ENCODE measurements at regions not wholly inside any gene's neighbourhood (a gene's known extent, or its start where the extent isn't known, plus 50 kb on each side); places are given as distances from the start of the nearest gene placed in this dataset.

DNA sequence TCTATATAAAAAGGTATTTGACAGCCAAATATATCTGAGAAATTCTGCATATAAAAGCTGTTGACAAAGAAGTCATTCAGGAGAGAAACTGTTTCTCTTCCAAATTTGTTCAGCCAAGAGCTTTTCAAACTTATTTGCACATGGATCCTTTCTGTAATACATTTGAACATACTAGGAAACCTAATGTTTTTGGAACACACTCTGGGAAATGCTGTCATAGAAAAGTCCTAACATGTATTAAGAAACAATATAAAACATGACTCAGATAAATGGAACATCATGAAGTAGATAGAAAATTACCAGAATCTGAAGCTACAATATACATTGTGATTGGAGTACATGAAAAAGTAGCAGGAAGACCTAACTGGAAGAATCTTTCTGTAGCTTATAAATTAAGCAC is 781.5 kb upstream of the EPHA5 start:
- ChIA-PET POLR2A (no interaction called here), CTCF (no interaction called here)
- no peak for DNase-seq (ENCODE audit: extremely low spot score)
- TF ChIP-seq, protein P1, sequence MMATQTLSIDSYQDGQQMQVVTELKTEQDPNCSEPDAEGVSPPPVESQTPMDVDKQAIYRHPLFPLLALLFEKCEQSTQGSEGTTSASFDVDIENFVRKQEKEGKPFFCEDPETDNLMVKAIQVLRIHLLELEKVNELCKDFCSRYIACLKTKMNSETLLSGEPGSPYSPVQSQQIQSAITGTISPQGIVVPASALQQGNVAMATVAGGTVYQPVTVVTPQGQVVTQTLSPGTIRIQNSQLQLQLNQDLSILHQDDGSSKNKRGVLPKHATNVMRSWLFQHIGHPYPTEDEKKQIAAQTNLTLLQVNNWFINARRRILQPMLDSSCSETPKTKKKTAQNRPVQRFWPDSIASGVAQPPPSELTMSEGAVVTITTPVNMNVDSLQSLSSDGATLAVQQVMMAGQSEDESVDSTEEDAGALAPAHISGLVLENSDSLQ (IDR thresholded peaks at IDR 0.05): no peak
- TF ChIP-seq CTBP1 (IDR thresholded peaks at IDR 0.05; ENCODE audit: borderline replicate concordance) (no peak), HDGF (IDR thresholded peaks at IDR 0.05; ENCODE audit: borderline replicate concordance) (no peak), TARDBP (IDR thresholded peaks at IDR 0.05) (no peak), NFRKB (IDR thresholded peaks at IDR 0.05) (no peak), SUZ12 (IDR thresholded peaks at IDR 0.05) (no peak), ZNF384 (IDR thresholded peaks at IDR 0.05) (no peak), LEF1 (IDR thresholded peaks at IDR 0.05; ENCODE audit: borderline replicate concordance) (no peak), L3MBTL2 (conservative IDR thresholded peaks at IDR 0.05) (no peak), ELF4 (IDR thresholded peaks at IDR 0.05) (no peak), BHLHE40 (IDR thresholded peaks at IDR 0.05; ENCODE audit: borderline replicate concordance) (no peak), FOXK2 (IDR thresholded peaks at IDR 0.05) (no peak), FOXM1 (IDR thresholded peaks at IDR 0.05; ENCODE audit: borderline replicate concordance) (no peak), SP1 (IDR thresholded peaks at IDR 0.05) (no peak), FOXA1 (IDR thresholded peaks at IDR 0.05) (no peak), ARNT (IDR thresholded peaks at IDR 0.05) (no peak)

DNA sequence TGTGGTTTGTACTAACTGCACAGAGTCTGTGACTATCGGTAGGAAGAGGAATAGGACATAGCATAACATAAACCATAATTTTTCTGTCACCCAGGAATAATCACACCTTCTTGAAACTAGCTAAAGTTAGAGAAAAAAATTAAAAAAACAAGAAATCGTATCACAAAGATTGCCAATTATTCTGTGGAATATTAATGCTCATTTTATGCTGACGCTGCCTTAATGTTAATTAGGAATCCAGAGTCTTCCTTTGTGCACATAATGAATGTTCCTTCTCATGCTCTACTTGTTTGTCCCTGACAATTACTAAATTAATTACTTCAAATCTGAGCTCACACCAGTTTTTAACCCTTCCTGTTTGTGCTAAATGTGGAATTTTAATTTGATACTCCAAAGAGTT is 772.7 kb upstream of the EPHA5 start:
- TF ChIP-seq, protein P1 (IDR thresholded peaks at IDR 0.05): no peak
- TF ChIP-seq FOXK2 (IDR thresholded peaks at IDR 0.05) (no peak), FOXM1 (IDR thresholded peaks at IDR 0.05; ENCODE audit: borderline replicate concordance) (no peak), ZNF384 (IDR thresholded peaks at IDR 0.05) (no peak), ELF4 (IDR thresholded peaks at IDR 0.05) (no peak), LEF1 (IDR thresholded peaks at IDR 0.05; ENCODE audit: borderline replicate concordance) (no peak), CTBP1 (IDR thresholded peaks at IDR 0.05; ENCODE audit: borderline replicate concordance) (no peak), FOXA1 (IDR thresholded peaks at IDR 0.05) (no peak), BHLHE40 (IDR thresholded peaks at IDR 0.05; ENCODE audit: borderline replicate concordance) (no peak), ARNT (IDR thresholded peaks at IDR 0.05) (no peak), NFRKB (IDR thresholded peaks at IDR 0.05) (no peak), SP1 (IDR thresholded peaks at IDR 0.05) (no peak), L3MBTL2 (conservative IDR thresholded peaks at IDR 0.05) (no peak), TARDBP (IDR thresholded peaks at IDR 0.05) (no peak), SUZ12 (IDR thresholded peaks at IDR 0.05) (no peak)
- ChIA-PET POLR2A (no interaction called here), CTCF (no interaction called here)
- DNase-seq (ENCODE audit: extremely low spot score): no peak

DNA sequence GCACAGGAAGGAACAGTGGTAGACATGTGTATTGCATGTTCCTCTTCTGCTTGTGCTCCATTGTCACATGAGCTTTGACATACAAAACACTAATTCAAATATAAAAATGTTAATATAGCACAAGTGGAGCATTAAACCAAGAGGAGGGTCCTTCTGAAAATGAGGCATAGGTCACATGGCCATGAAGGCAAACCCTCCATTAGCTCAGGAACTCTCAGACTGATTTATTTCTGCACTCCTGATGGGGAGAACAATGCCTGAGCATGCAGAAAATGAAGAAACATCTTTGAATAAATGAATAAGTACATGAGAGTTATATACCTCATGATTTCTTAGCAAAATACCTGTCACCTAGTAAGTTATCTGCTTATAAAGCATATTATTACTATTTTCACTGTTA is 769.2 kb upstream of the EPHA5 start:
- DNase-seq (ENCODE audit: extremely low spot score): no peak
- TF ChIP-seq LEF1 (IDR thresholded peaks at IDR 0.05; ENCODE audit: borderline replicate concordance): no peak
- TF ChIP-seq HDGF (IDR thresholded peaks at IDR 0.05; ENCODE audit: borderline replicate concordance): no peak
- TF ChIP-seq SUZ12 (IDR thresholded peaks at IDR 0.05): no peak
- no peak for TF ChIP-seq ARNT (IDR thresholded peaks at IDR 0.05)
- no peak for TF ChIP-seq SP1 (IDR thresholded peaks at IDR 0.05)
- no peak for TF ChIP-seq CTBP1 (IDR thresholded peaks at IDR 0.05; ENCODE audit: borderline replicate concordance)
- no peak for TF ChIP-seq TARDBP (IDR thresholded peaks at IDR 0.05)
- no peak for TF ChIP-seq FOXK2 (IDR thresholded peaks at IDR 0.05)
- no peak for TF ChIP-seq NFRKB (IDR thresholded peaks at IDR 0.05)
- no peak for TF ChIP-seq ELF4 (IDR thresholded peaks at IDR 0.05)
- no peak for TF ChIP-seq L3MBTL2 (conservative IDR thresholded peaks at IDR 0.05)
- no peak for TF ChIP-seq BHLHE40 (IDR thresholded peaks at IDR 0.05; ENCODE audit: borderline replicate concordance)
- no peak for TF ChIP-seq FOXA1 (IDR thresholded peaks at IDR 0.05)
- TF ChIP-seq, protein P1 (IDR thresholded peaks at IDR 0.05): no peak
- no peak for TF ChIP-seq ZNF384 (IDR thresholded peaks at IDR 0.05)
- TF ChIP-seq FOXM1 (IDR thresholded peaks at IDR 0.05; ENCODE audit: borderline replicate concordance): no peak
- CTCF ChIA-PET: no interaction called here
- POLR2A ChIA-PET: no interaction called here

DNA sequence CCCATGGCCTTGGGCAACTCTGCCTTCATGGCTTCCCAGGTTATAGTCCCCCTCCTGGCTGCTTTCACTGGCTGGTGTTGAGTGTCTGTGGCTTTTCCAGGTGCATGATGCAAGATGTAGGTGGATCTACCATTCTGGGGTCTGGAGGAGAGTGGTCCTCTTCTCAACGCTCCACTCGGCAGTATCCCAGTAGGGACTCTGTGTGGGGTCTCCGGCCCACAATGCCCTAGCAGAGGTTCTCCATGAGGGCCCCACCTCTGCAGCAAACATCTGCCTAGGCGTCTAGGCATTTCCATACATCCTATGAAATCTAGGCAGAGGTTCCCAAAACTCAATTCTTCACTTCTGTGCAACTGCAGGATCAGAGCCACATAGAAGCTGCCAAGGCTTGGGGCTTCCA is 763.4 kb upstream of the EPHA5 start:
- ChIA-PET CTCF (no interaction called here), POLR2A (no interaction called here)
- DNase-seq (ENCODE audit: extremely low spot score): no peak
- TF ChIP-seq ARNT (IDR thresholded peaks at IDR 0.05): no peak
- no peak for TF ChIP-seq ZNF384 (IDR thresholded peaks at IDR 0.05)
- TF ChIP-seq SP1 (IDR thresholded peaks at IDR 0.05): no peak
- no peak for TF ChIP-seq FOXK2 (IDR thresholded peaks at IDR 0.05)
- no peak for TF ChIP-seq NFRKB (IDR thresholded peaks at IDR 0.05)
- TF ChIP-seq FOXA1 (IDR thresholded peaks at IDR 0.05): no peak
- TF ChIP-seq TARDBP (IDR thresholded peaks at IDR 0.05): no peak
- no peak for TF ChIP-seq L3MBTL2 (conservative IDR thresholded peaks at IDR 0.05)
- TF ChIP-seq LEF1 (IDR thresholded peaks at IDR 0.05; ENCODE audit: borderline replicate concordance): no peak
- TF ChIP-seq ELF4 (IDR thresholded peaks at IDR 0.05): no peak
- TF ChIP-seq, protein P1 (IDR thresholded peaks at IDR 0.05): no peak
- TF ChIP-seq CTBP1 (IDR thresholded peaks at IDR 0.05; ENCODE audit: borderline replicate concordance): no peak

DNA sequence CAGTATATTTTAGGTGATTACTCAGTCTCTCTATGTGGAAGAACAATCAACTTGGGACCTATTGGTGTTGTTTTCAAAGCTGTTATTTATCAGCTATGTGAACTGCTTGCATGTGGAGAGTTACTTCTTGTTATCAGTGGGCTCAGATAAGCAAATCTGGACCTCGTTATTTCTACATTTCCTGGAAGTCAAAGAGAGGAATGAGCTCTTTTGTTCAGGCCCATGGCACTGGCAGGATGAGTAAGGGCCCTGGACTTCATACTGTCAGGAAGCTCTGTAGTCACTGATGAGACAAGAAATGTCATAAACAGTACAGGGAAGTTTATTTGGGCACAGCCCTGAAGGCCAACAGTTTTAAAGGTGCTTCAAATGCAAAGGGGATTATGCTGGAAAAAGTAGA is 760.6 kb upstream of the EPHA5 start:
- ChIA-PET POLR2A (no interaction called here), CTCF (no interaction called here)
- DNase-seq (ENCODE audit: extremely low spot score): no peak
- TF ChIP-seq NFRKB (IDR thresholded peaks at IDR 0.05) (no peak), FOXK2 (IDR thresholded peaks at IDR 0.05) (no peak), BHLHE40 (IDR thresholded peaks at IDR 0.05; ENCODE audit: borderline replicate concordance) (no peak), FOXM1 (IDR thresholded peaks at IDR 0.05; ENCODE audit: borderline replicate concordance) (no peak), ARNT (IDR thresholded peaks at IDR 0.05) (no peak), ZNF384 (IDR thresholded peaks at IDR 0.05) (no peak), SUZ12 (IDR thresholded peaks at IDR 0.05) (no peak), ELF4 (IDR thresholded peaks at IDR 0.05) (no peak), LEF1 (IDR thresholded peaks at IDR 0.05; ENCODE audit: borderline replicate concordance) (no peak), TARDBP (IDR thresholded peaks at IDR 0.05) (no peak), CTBP1 (IDR thresholded peaks at IDR 0.05; ENCODE audit: borderline replicate concordance) (no peak), L3MBTL2 (conservative IDR thresholded peaks at IDR 0.05) (no peak), SP1 (IDR thresholded peaks at IDR 0.05) (no peak)
- TF ChIP-seq, protein P1 (IDR thresholded peaks at IDR 0.05): no peak
